Activated naive CD8-positive, alpha-beta T cell treated with anti-CD3 and anti-CD28 coated beads for 36 hours (primary cell): ENCODE measurements at regions not wholly inside any gene's neighbourhood (a gene's known extent, or its start where the extent isn't known, plus 50 kb on each side); places are given as distances from the start of the nearest gene placed in this dataset.

ENCODE experiments used
- DNase-seq: peaks from one replicate; pipeline ENCODE4 v3.0.0; 2021
- H3K27ac Mint-ChIP-seq: one replicate; pipeline ENCODE4 v1.8.0; 2022; ENCODE audit warnings: mild to moderate bottlenecking, moderate library complexity, mixed read lengths
- H3K27me3 Mint-ChIP-seq: one replicate; pipeline ENCODE4 v1.8.0; 2022; ENCODE audit warnings: mild to moderate bottlenecking, mixed read lengths
- H3K36me3 Mint-ChIP-seq: one replicate; pipeline ENCODE4 v1.8.0; 2021; ENCODE audit warnings: mild to moderate bottlenecking, mixed read lengths
- H3K4me1 Mint-ChIP-seq: one replicate; pipeline ENCODE4 v1.8.0; 2021; ENCODE audit warnings: mixed read lengths
- H3K4me3 Mint-ChIP-seq: one replicate; pipeline ENCODE4 v1.8.0; 2022; ENCODE audit warnings: mild to moderate bottlenecking, moderate library complexity, mixed read lengths
- H3K9me3 Mint-ChIP-seq: one replicate; pipeline ENCODE4 v1.8.0; 2022; ENCODE audit warnings: mixed read lengths

GRCh38 chr3:139762302-139762701 lies 84.5 kb upstream of the NMNAT3 start:
- no peaks in the 10 kb centered on the region for H3K9me3 Mint-ChIP-seq
- H3K27ac Mint-ChIP-seq: no peak overlapping the region
- no peak for DNase-seq
- peaks cover 7% of the 10 kb centered on the region for H3K4me1 Mint-ChIP-seq
- H3K4me3 Mint-ChIP-seq: no peak overlapping the region
- no peaks in the 10 kb centered on the region for H3K27me3 Mint-ChIP-seq
- no peaks in the 10 kb centered on the region for H3K36me3 Mint-ChIP-seq

GRCh38 chr3:139759470-139759869 lies 81.7 kb upstream of the NMNAT3 start:
- no peak overlapping the region for H3K4me3 Mint-ChIP-seq
- no peak for DNase-seq
- H3K27ac Mint-ChIP-seq: no peak overlapping the region
- no peaks in the 10 kb centered on the region for H3K36me3 Mint-ChIP-seq
- no peaks in the 10 kb centered on the region for H3K27me3 Mint-ChIP-seq
- H3K9me3 Mint-ChIP-seq: no peaks in the 10 kb centered on the region
- H3K4me1 Mint-ChIP-seq: peaks cover 7% of the 10 kb centered on the region

- no peak for DNase-seq
- peaks cover 4% of the 10 kb centered on the region for H3K4me1 Mint-ChIP-seq
- no peak overlapping the region for H3K27ac Mint-ChIP-seq
- no peaks in the 10 kb centered on the region for H3K36me3 Mint-ChIP-seq
- H3K9me3 Mint-ChIP-seq: no peaks in the 10 kb centered on the region
- no peaks in the 10 kb centered on the region for H3K27me3 Mint-ChIP-seq
- H3K4me3 Mint-ChIP-seq: no peak overlapping the region
Measured at GRCh38 chr3:139758654-139759291, 81.0 kb upstream of the NMNAT3 start.

GRCh38 chr3:139757448-139758030 lies 79.8 kb upstream of the NMNAT3 start:
- Mint-ChIP-seq H3K4me3 (no peak overlapping the region), H3K9me3 (no peaks in the 10 kb centered on the region), H3K27ac (no peak overlapping the region), H3K27me3 (no peaks in the 10 kb centered on the region), H3K36me3 (no peaks in the 10 kb centered on the region), H3K4me1 (no peaks in the 10 kb centered on the region)
- DNase-seq: no peak

- Mint-ChIP-seq H3K4me3 (no peak overlapping the region), H3K4me1 (no peaks in the 10 kb centered on the region), H3K9me3 (no peaks in the 10 kb centered on the region), H3K36me3 (no peaks in the 10 kb centered on the region), H3K27me3 (no peaks in the 10 kb centered on the region), H3K27ac (no peak overlapping the region)
- no peak for DNase-seq
Measured at GRCh38 chr3:139756529-139757103, 78.8 kb upstream of the NMNAT3 start.

GRCh38 chr3:139755551-139755950 lies 77.8 kb upstream of the NMNAT3 start:
- no peaks in the 10 kb centered on the region for H3K27me3 Mint-ChIP-seq
- H3K36me3 Mint-ChIP-seq: no peaks in the 10 kb centered on the region
- H3K9me3 Mint-ChIP-seq: peaks cover 4% of the 10 kb centered on the region
- no peak overlapping the region for H3K27ac Mint-ChIP-seq
- H3K4me1 Mint-ChIP-seq: no peaks in the 10 kb centered on the region
- DNase-seq: no peak
- H3K4me3 Mint-ChIP-seq: no peak overlapping the region

DNA sequence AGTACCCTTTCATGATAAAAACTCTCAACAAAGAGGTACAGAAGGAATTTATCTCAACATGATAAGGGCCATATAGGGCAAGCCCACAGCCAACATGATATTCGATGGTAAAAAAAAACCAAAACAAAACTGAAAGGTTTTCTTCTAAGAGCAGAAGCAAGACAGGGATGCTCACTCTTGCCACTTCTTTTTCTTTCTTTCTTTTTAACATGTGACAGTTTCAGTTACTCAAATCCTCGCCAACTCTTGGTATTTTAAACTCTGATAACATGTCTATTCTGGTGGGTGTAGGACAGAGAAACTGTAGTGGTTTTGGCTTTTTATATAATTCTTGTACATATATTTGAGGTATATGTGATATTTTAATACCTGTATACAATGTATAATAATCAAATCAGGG lies 74.0 kb upstream of the NMNAT3 start:
- no peak overlapping the region for H3K27ac Mint-ChIP-seq
- no peaks in the 10 kb centered on the region for H3K4me1 Mint-ChIP-seq
- H3K36me3 Mint-ChIP-seq: no peaks in the 10 kb centered on the region
- H3K9me3 Mint-ChIP-seq: peaks cover 19% of the 10 kb centered on the region
- no peak for DNase-seq
- no peaks in the 10 kb centered on the region for H3K27me3 Mint-ChIP-seq
- no peak overlapping the region for H3K4me3 Mint-ChIP-seq

DNA sequence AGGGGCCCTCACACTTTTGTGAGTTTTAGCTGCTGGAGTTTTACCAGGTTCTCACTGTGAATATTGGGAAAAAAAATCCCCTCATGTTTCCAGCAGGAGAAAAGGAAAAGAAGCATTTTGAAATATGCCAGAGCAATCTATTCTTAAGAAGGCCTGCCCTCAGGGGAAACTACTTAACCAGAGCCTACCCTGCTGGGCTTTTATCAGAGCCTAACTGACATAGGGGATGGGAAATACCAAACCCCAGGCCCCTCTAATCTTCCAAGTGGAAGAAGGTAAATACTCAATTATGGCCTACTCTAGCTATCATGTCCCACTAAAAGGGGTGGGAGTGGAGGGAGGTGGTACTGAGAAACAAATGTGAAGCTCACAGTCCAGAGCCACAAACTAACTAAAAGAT lies 68.7 kb upstream of the NMNAT3 start:
- Mint-ChIP-seq H3K27ac (no peak overlapping the region), H3K36me3 (no peaks in the 10 kb centered on the region), H3K27me3 (peaks cover 3% of the 10 kb centered on the region), H3K4me3 (no peak overlapping the region), H3K4me1 (no peaks in the 10 kb centered on the region), H3K9me3 (peaks cover 20% of the 10 kb centered on the region)
- no peak for DNase-seq

DNA sequence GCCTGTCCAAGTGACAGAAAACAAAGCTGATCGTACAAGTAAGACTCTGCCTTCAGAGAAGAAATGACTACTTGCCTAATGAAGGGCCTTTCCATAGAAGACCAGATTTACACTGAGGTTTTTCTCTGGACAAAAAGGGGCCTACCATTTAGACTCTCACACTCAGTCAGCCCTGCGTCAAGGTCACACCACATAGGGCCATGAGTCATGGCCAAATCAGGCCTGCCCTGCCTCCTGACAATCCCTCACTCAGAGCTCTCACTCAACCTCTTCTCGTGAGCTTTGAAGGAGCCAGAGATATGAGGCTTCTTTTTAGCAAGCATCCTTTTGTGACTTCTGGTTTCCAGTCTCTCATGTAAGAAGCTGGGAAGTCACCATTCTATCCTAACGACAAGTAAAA lies 68.1 kb upstream of the NMNAT3 start:
- H3K4me1 Mint-ChIP-seq: no peaks in the 10 kb centered on the region
- no peak for DNase-seq
- no peak overlapping the region for H3K27ac Mint-ChIP-seq
- H3K27me3 Mint-ChIP-seq: peaks cover 3% of the 10 kb centered on the region
- peaks cover 17% of the 10 kb centered on the region for H3K9me3 Mint-ChIP-seq
- no peaks in the 10 kb centered on the region for H3K36me3 Mint-ChIP-seq
- H3K4me3 Mint-ChIP-seq: no peak overlapping the region

DNA sequence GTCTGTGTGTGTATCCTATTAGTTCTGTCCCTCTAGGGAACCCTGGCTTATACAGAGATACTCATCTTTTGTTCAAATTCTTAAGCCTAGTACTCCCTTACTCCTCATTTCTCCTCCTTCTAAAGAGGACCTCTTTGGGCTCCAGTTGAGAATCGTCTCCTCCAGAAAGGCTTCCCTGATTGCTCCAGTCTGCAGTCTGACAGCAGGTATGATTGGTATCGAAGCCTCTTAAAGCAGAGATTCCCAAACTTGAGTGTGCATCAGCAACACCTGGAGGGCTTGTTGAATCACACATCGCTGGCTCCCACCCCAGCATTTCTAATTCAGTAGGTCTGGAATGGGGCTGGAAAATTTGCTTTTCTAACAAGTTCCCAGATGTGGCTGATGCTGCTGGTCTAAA lies 60.9 kb upstream of the NMNAT3 start:
- H3K36me3 Mint-ChIP-seq: no peaks in the 10 kb centered on the region
- H3K27me3 Mint-ChIP-seq: peaks cover 3% of the 10 kb centered on the region

DNA sequence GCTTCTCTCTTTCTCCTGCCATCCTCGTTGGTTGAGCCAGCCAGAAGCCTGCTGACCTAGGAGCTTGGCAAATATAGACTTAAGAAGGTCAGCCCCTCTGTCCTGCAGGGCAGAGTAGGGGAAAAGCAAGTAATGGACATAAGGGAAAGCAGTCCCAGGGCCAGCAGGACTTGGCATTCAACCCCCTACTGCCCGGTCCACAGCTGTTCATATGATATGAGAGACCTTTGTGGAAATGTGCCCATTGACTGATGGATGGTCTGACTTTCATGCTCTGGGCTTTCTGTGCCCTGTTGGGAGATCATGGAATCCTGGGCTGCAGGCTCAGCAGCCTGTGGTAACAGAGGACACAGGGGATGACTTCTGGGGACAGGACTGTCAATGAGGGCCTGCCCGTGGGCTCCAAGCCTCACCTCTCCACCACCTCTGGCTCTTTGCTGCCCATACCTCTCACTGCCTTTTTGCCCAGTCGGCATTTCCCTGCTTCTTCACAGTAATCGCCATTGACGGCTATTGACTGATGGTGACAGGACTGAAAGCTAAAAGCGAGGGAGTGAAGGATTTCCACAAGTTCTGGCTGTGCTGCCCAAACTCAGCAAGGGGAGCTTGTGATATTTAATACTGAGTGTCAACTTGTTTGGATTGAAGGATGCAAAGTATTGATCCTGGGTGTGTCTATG lies 60.0 kb upstream of the NMNAT3 start:
- Mint-ChIP-seq H3K4me3 (no peak overlapping the region), H3K9me3 (no peaks in the 10 kb centered on the region), H3K27ac (no peak overlapping the region), H3K27me3 (no peaks in the 10 kb centered on the region), H3K36me3 (no peaks in the 10 kb centered on the region), H3K4me1 (no peaks in the 10 kb centered on the region)
- no peak for DNase-seq

More for the DNA sequence above, 60.9 kb upstream of the NMNAT3 start:
- H3K9me3 Mint-ChIP-seq: no peaks in the 10 kb centered on the region
- DNase-seq: no peak
- H3K27ac Mint-ChIP-seq: no peak overlapping the region
- no peaks in the 10 kb centered on the region for H3K4me1 Mint-ChIP-seq
- no peak overlapping the region for H3K4me3 Mint-ChIP-seq

- DNase-seq: no peak
- Mint-ChIP-seq H3K9me3 (no peaks in the 10 kb centered on the region), H3K4me1 (no peaks in the 10 kb centered on the region), H3K36me3 (no peaks in the 10 kb centered on the region), H3K27ac (no peak overlapping the region), H3K27me3 (peaks cover 6% of the 10 kb centered on the region), H3K4me3 (no peak overlapping the region)
Measured at GRCh38 chr3:139735191-139735590, 57.4 kb upstream of the NMNAT3 start.

GRCh38 chr3:139732729-139733128 lies 55.0 kb upstream of the NMNAT3 start:
- no peak overlapping the region for H3K27ac Mint-ChIP-seq

DNA sequence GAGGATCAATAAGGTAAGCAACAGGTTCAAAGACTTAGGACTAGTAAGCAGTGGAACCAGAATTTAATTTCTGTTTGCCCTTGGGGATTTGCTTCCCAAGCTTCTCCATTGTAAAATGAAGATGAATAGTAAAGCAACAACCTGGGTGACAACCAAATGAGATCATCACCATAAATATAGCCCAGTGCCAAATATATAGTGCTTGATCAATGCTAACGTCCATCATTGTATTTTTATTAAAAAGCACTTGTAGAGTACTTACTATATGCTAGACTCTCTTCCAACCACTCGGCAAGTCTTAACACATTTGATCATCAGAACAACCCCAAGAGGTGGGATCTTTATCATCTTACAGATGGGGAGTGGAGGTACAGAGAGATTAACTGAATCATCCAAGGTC lies 51.5 kb upstream of the NMNAT3 start:
- Mint-ChIP-seq H3K36me3 (no peaks in the 10 kb centered on the region), H3K4me3 (no peak overlapping the region), H3K4me1 (no peaks in the 10 kb centered on the region), H3K27ac (no peak overlapping the region), H3K9me3 (no peaks in the 10 kb centered on the region), H3K27me3 (peaks cover 12% of the 10 kb centered on the region)
- no peak for DNase-seq

More at GRCh38 chr3:139732729-139733128, 55.0 kb upstream of the NMNAT3 start:
- no peaks in the 10 kb centered on the region for H3K9me3 Mint-ChIP-seq
- H3K4me1 Mint-ChIP-seq: no peaks in the 10 kb centered on the region
- no peak for DNase-seq
- no peak overlapping the region for H3K4me3 Mint-ChIP-seq
- no peaks in the 10 kb centered on the region for H3K36me3 Mint-ChIP-seq
- peaks cover 9% of the 10 kb centered on the region for H3K27me3 Mint-ChIP-seq

GRCh38 chr3:139728414-139728813 lies 50.6 kb upstream of the NMNAT3 start:
- Mint-ChIP-seq H3K9me3 (no peaks in the 10 kb centered on the region), H3K4me3 (no peak overlapping the region), H3K27ac (no peak overlapping the region), H3K27me3 (peaks cover 12% of the 10 kb centered on the region), H3K36me3 (no peaks in the 10 kb centered on the region), H3K4me1 (no peaks in the 10 kb centered on the region)
- no peak for DNase-seq
